Memory B cell (primary cell): ENCODE measurements at regions not wholly inside any gene's neighbourhood (a gene's known extent, or its start where the extent isn't known, plus 50 kb on each side); places are given as distances from the start of the nearest gene placed in this dataset.
"Not testable (repeated sequence)": the region's sequence is repeated elsewhere in the genome, so short reads cannot be mapped to it uniquely, and the experiment has no call there.

Experiments
- ATAC-seq: fragments of 150-1000 bp; cut with Tn5 transposase; 2 replicates; pipeline ENCODE4 v1.10.0; 2021; ENCODE audit warnings: low read depth, mild to moderate bottlenecking, moderate library complexity
- DNase-seq, 2 donors: peaks; one replicate each; pipeline ENCODE4 v3.0.0; 2022; ENCODE audit warnings: low spot score in 2 of 2
- H3K27ac Mint-ChIP-seq: one replicate; pipeline ENCODE4 v1.8.0; 2022; ENCODE audit warnings: mild to moderate bottlenecking, moderate library complexity, mixed read lengths
- H3K27me3 Mint-ChIP-seq: one replicate; pipeline ENCODE4 v1.8.0; 2022; ENCODE audit warnings: mixed read lengths
- H3K36me3 Mint-ChIP-seq: one replicate; pipeline ENCODE4 v1.8.0; 2022; ENCODE audit warnings: mild to moderate bottlenecking, mixed read lengths
- H3K4me1 Mint-ChIP-seq: one replicate; pipeline ENCODE4 v1.8.0; 2022; ENCODE audit warnings: mixed read lengths
- H3K4me3 Mint-ChIP-seq: one replicate; pipeline ENCODE4 v1.8.0; 2022; ENCODE audit warnings: mild to moderate bottlenecking, moderate library complexity, mixed read lengths
- H3K9me3 Mint-ChIP-seq: one replicate; pipeline ENCODE4 v1.8.0; 2022; ENCODE audit warnings: mixed read lengths

DNA sequence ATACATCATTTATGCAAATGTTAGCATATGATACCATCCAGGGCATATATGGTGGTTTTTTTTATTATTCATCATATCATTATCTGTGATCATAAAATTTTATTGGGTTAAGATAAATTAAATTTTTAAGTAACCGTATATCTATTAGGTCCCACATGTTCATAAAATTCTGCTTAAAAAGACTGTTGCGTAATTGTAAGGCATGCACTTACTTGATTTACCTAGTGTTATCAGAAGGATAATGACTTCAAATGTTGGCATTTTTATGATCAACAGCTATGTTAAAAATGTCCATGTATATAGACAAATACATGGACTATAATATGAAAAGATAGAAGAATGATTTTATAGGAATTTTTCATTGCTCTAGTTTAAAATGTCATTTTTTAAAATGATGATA, 1625.5 kb upstream of the CELF4 start:
- Mint-ChIP-seq H3K27me3 (no peaks in the 10 kb centered on the region), H3K36me3 (no peaks in the 10 kb centered on the region), H3K9me3 (no peaks in the 10 kb centered on the region), H3K4me3 (no peak overlapping the region), H3K27ac (no peak overlapping the region), H3K4me1 (no peaks in the 10 kb centered on the region)
- no peak for DNase-seq
- no peak for ATAC-seq

DNA sequence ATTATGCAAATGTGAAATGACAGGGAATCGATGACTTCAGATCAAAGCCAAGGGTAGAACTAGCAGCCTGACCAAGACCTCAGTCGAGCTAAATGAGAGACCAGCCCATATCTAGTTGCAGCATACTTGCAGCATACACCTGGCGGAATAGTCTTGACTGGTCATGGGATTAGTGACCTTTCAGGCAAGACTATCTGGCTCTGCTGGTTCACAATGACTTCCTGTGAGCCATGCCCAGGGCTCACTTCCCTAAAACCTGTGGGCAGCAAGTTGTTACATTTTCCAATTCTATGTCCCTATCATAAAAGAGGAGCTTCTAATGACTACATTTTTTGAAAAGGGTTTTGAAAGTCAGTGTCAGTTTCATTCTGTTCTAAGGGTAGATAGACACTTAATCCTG, 1624.9 kb upstream of the CELF4 start:
- DNase-seq, result no peak
- H3K36me3 Mint-ChIP-seq, result no peaks in the 10 kb centered on the region

DNA sequence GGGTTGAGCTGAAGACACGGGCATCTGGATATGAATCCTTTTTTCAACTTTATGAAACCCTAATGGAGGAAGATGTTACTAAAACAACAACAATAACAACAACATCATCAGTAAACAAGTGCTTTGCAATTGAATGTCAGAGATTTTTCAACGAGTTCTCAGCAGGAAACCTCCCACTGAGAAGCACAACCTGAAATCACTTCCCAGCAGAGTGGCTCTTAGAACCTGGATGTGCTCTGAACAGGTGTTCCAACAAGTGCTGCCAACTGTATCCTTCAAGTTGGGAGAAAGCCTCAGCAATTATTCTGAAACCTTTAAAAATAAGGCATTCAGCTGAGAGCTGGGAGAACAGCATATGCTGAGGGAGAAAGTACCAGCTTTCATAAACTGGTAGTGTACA, 1622.7 kb upstream of the CELF4 start:
- no peaks in the 10 kb centered on the region for H3K36me3 Mint-ChIP-seq
- H3K27me3 Mint-ChIP-seq, result no peaks in the 10 kb centered on the region
- H3K9me3 Mint-ChIP-seq, result no peaks in the 10 kb centered on the region
- no peaks in the 10 kb centered on the region for H3K4me1 Mint-ChIP-seq
- DNase-seq (no peak), ATAC-seq (no peak)
- no peak overlapping the region for H3K27ac Mint-ChIP-seq
- H3K4me3 Mint-ChIP-seq, result no peak overlapping the region

More for the DNA sequence above, 1624.9 kb upstream of the CELF4 start:
- no peaks in the 10 kb centered on the region for H3K27me3 Mint-ChIP-seq
- H3K4me3 Mint-ChIP-seq, result no peak overlapping the region
- no peaks in the 10 kb centered on the region for H3K9me3 Mint-ChIP-seq
- ATAC-seq, result no peak
- H3K27ac Mint-ChIP-seq, result no peak overlapping the region
- H3K4me1 Mint-ChIP-seq, result no peaks in the 10 kb centered on the region

DNA sequence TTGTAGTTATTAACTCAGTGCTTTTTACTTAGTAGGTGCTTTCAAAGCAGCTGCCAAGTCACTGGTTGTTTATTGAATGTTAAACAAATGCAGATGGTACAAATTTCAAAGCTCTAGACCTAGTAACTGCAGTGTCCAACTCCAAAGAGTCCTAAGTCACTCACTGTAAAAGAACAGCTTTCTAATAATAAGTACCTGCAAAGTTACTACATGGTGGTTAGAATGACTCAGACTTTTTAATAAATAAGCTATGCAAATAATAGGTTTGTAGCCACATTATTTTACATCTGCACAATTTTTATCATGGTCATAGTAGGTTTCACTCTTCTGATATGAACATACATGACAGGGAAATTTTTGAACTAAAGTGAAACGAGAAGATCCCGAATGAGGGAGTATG, 1620.4 kb upstream of the CELF4 start:
- no peak for ATAC-seq
- H3K4me3 Mint-ChIP-seq, result no peak overlapping the region
- H3K4me1 Mint-ChIP-seq, result no peaks in the 10 kb centered on the region

DNA sequence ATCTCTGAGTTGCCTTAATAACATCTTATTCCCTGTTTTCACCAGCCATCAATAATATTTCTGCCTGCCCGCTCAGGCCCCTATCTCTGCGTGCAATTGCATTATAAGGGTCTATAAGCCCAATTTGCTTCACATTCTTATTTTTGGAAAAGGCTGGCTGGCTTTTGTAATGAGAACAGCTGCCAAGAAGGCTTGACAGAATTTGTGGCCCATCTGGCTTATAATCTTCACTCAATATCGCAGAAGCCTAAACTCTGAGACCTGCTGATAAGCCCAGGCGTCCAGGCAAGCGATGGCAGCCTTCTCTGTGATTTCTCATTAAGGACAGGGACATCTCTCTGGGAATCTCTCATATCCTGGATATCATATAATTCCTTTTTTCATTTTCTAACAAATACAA, 1618.6 kb upstream of the CELF4 start:
- DNase-seq, result no peak
- Mint-ChIP-seq H3K27me3 (no peaks in the 10 kb centered on the region), H3K9me3 (peaks cover 5% of the 10 kb centered on the region), H3K36me3 (no peaks in the 10 kb centered on the region), H3K4me1 (no peaks in the 10 kb centered on the region), H3K4me3 (no peak overlapping the region), H3K27ac (no peak overlapping the region)
- ATAC-seq, result no peak

More for the DNA sequence above, 1620.4 kb upstream of the CELF4 start:
- H3K36me3 Mint-ChIP-seq, result no peaks in the 10 kb centered on the region
- H3K9me3 Mint-ChIP-seq, result no peaks in the 10 kb centered on the region
- H3K27ac Mint-ChIP-seq, result no peak overlapping the region
- DNase-seq, result no peak
- H3K27me3 Mint-ChIP-seq, result no peaks in the 10 kb centered on the region

DNA sequence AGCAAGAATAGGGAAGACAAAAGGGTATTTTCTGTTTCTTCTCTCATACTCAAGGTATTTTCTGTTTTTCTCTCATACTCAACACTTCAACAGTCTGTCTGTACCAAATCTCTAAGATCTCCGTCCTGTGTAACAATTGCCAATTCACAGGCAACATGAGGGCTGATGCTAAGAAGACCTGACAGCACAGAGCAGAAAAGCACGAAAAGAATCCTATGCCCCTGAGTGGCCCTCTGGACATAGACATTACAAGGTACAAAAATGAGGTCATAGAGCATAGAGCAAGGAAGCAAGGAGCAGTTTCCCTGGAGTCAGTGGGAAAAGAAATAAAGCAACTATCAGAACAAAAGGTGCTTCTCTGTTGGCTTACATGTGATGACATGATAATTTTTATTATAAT, 1612.6 kb upstream of the CELF4 start:
- Mint-ChIP-seq H3K4me3 (no peak overlapping the region), H3K4me1 (no peaks in the 10 kb centered on the region), H3K9me3 (peaks cover 6% of the 10 kb centered on the region), H3K36me3 (no peaks in the 10 kb centered on the region), H3K27ac (no peak overlapping the region), H3K27me3 (no peaks in the 10 kb centered on the region)
- ATAC-seq (no peak), DNase-seq (no peak)

DNA sequence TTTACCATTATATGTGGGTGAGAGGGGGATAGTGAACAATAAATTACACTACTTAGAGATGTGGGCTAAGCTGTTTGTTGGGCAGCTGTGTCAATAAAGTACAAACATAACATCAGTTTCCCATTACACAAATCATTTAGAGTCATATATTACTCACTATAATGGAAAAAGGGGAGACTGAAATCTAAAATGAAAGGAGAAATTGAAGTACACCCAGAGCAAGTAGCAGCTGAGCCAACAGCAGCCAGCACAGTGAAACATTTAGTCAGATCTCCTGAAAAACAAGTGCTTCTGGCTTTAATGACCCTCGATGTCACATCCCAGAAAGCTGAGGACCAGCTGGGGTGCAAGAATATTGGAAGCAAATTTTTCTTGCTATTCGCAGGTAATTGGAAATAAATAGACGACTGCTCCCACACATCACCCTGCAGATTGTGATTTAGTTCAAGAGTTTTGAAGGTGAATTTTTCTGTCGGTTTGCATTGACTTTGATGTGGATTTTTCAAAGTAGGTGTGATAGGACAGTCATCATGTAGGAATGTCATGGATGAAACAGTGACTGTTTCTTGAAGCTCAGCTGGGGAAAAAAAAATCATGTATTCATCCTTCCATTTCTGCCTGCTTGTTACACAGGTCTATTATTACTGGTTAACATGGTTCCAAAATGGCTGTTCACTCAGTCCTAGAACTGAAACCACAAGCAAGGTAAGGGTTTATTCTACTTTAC, 1607.3 kb upstream of the CELF4 start:
- no peak for ATAC-seq
- no peaks in the 10 kb centered on the region for H3K4me1 Mint-ChIP-seq

DNA sequence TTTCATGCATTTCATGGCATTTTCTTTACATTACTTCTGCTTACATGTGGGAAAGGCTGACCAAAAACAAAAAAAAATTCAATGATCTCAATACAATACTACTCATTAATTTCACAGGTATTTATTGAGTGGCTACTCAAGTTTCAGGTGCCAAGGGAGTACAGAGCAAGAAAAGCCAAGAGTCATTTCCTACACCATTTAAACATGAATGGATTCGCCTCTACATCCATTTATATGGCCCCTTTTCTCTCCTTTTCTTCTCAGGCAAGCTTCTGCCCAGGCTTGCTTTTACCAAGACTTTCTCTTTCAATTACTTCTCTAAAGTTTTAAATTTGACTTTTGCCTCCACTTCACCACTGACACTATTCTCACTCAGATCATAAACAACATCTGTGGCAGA, 1603.1 kb upstream of the CELF4 start:
- H3K4me1 Mint-ChIP-seq, result no peaks in the 10 kb centered on the region
- no peak for ATAC-seq
- H3K27ac Mint-ChIP-seq, result no peak overlapping the region
- H3K4me3 Mint-ChIP-seq, result no peak overlapping the region
- H3K27me3 Mint-ChIP-seq, result no peaks in the 10 kb centered on the region
- H3K9me3 Mint-ChIP-seq, result peaks cover 5% of the 10 kb centered on the region
- no peak for DNase-seq
- no peaks in the 10 kb centered on the region for H3K36me3 Mint-ChIP-seq

More for the DNA sequence above, 1607.3 kb upstream of the CELF4 start:
- no peak for DNase-seq
- Mint-ChIP-seq H3K27me3 (no peaks in the 10 kb centered on the region), H3K36me3 (no peaks in the 10 kb centered on the region), H3K9me3 (peaks cover 4% of the 10 kb centered on the region), H3K27ac (no peak overlapping the region), H3K4me3 (no peak overlapping the region)

DNA sequence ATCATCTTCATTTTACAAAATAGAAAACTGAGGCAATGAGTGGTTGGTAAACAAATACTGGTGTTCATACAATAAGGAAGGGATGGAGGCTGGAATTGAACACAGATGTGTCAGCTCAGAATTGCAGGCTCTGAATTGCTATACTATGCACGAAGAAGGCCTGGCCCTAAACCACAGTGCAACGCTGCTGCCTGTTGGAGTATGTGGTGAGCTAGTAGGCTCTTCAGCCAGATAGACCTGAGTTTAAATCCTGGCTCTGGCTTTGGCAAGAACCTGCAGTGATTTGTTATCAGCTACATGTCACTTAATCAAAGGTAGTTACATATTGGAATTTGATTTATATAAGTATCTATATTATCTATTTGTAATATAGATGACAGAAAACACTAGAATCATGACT, 1602.4 kb upstream of the CELF4 start:
- no peak for DNase-seq
- no peak overlapping the region for H3K27ac Mint-ChIP-seq
- H3K27me3 Mint-ChIP-seq, result no peaks in the 10 kb centered on the region
- H3K4me3 Mint-ChIP-seq, result no peak overlapping the region
- no peaks in the 10 kb centered on the region for H3K4me1 Mint-ChIP-seq
- no peak for ATAC-seq
- H3K36me3 Mint-ChIP-seq, result no peaks in the 10 kb centered on the region
- peaks cover 5% of the 10 kb centered on the region for H3K9me3 Mint-ChIP-seq

DNA sequence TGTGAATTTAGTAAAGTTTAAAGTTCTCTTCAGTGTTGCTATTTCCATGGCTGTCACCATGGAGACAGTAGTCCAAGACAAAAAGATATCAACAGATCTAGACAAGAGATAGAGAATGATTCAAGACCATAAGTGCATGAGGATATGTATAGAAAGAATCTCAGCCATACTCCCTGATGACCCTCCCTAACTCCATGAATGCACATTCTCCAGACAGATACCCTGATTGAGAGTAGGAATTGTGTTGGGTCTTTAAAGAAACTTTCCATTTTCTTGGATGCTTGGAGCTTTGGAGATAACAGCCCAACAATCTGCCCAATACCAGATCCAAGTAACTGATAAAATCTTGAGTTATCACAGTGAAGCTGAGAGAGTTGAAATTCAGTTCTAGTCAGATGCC, 1601.2 kb upstream of the CELF4 start:
- ATAC-seq (no peak), DNase-seq (no peak)
- Mint-ChIP-seq H3K36me3 (no peaks in the 10 kb centered on the region), H3K4me3 (no peak overlapping the region), H3K27ac (no peak overlapping the region), H3K9me3 (peaks cover 5% of the 10 kb centered on the region), H3K4me1 (no peaks in the 10 kb centered on the region), H3K27me3 (no peaks in the 10 kb centered on the region)

DNA sequence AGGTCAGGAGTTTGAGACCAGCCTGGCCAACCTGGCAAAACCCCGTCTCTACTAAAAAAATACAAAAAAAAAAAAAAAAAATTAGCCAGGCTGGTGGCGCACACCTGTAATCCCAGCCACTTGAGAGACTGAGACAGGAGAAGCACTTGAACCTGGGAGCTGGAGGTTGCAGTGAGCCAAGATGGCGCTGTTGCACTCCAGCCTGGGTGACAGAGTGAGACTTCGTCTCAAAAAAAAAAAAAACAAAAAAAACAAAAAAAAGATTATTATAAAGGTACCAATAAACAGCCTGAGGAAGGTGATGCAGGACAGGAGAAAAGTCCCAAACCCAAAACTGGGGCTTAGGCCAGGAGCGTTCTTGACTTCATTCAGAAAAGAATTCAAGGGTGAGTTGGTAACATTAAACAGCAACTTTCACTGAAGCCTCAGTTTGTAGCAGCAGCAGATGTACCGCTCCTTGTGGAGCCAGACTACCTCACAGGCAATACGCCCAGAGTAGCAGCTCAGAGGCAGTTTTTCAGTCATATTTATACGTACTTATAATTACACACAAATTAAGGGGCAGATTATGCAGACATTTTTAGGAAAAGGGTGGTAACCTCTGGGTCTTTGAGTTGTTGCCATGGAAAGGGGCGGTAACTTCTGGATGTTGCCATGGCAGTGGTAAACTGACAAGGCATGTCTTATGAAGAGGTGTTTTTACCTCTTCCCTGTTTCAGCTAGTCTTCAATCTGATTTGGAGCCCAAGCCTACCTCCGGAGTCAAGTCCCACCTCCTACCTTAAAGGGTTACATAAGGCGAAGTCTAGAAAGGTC, 1596.6 kb upstream of the CELF4 start:
- no peak for ATAC-seq
- no peak for DNase-seq

DNA sequence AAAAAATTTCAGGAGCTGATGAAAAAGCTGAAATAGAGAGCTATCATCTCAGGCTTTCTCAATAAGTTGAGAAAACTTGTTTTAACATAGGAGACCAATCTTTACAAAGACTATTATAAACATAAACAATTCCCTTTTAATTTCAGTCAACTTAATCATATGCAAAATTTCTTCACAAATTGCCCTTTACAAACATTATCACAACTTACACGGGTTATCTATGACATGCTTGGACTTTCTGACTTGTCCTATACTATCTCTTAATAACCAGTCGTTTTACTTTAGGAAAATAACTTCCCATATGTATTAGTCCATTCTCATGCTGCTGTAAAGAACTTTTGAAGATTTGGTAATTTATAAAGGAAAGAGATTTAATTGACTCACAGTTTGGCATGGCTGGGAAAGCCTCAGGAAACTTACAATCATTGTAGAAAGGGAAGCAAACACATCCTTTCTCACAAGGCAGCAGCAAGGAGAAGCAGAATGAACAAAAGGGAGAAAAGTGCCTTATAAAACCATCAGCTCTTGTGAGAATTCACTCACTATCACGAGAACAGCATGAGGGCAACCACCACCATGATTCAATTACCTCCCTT, 1583.7 kb upstream of the CELF4 start:
- DNase-seq, result no peak
- peaks cover 12% of the 10 kb centered on the region for H3K9me3 Mint-ChIP-seq
- H3K27ac Mint-ChIP-seq, result no peak overlapping the region
- no peak for ATAC-seq
- no peaks in the 10 kb centered on the region for H3K27me3 Mint-ChIP-seq
- H3K36me3 Mint-ChIP-seq, result no peaks in the 10 kb centered on the region
- H3K4me1 Mint-ChIP-seq, result no peaks in the 10 kb centered on the region
- no peak overlapping the region for H3K4me3 Mint-ChIP-seq

More for the DNA sequence above, 1596.6 kb upstream of the CELF4 start:
- H3K36me3 Mint-ChIP-seq, result no peaks in the 10 kb centered on the region
- H3K27me3 Mint-ChIP-seq, result no peaks in the 10 kb centered on the region
- no peaks in the 10 kb centered on the region for H3K4me1 Mint-ChIP-seq
- peaks cover 5% of the 10 kb centered on the region for H3K9me3 Mint-ChIP-seq
- no peak overlapping the region for H3K27ac Mint-ChIP-seq
- H3K4me3 Mint-ChIP-seq, result no peak overlapping the region

DNA sequence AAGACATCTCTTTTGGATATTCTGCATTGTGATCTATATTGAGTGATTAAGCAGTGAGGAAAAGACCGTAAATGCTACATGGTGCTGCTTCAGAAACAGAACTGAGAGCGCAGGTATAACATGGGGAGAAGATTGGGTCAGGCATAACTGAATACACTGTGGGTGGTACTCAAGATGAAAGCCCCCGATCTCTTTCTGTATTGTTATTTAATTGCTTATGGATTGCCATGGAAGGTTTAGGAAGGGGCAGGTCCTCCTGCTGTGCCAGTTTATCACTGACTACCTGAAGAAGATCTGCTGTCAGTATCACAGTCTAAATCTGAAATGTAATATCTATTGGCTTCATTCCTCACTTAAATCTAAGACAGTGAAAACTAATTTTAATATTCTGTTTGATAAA, 1568.7 kb upstream of the CELF4 start:
- H3K27ac Mint-ChIP-seq, result no peak overlapping the region
- H3K9me3 Mint-ChIP-seq, result peaks cover 7% of the 10 kb centered on the region
- ATAC-seq (no peak), DNase-seq (no peak)
- H3K4me3 Mint-ChIP-seq, result no peak overlapping the region
- no peaks in the 10 kb centered on the region for H3K4me1 Mint-ChIP-seq
- H3K27me3 Mint-ChIP-seq, result no peaks in the 10 kb centered on the region
- H3K36me3 Mint-ChIP-seq, result no peaks in the 10 kb centered on the region

DNA sequence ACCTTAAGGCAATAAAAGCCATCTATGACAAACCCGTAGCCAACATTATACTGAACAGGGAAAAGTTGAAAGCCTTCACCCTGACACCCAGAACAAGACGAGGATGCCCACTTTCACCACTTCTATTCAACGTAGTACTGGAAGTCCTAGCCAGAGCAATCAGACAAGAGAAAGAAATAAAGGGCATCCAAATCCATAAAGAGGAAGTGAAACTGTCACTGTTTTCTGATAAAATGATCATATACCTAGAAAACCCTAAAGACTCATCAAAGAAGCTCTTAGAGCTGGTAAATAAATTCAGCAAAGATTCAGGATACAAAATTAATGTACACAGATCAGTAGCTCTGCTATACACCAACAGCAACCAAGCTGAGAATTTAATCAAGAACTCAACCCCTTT, 1561.9 kb upstream of the CELF4 start:
- H3K4me1 Mint-ChIP-seq, H3K4me3 Mint-ChIP-seq, ATAC-seq, H3K27ac Mint-ChIP-seq, DNase-seq, H3K27me3 Mint-ChIP-seq, H3K36me3 Mint-ChIP-seq: not testable (repeated sequence)
- H3K9me3 Mint-ChIP-seq, result peaks cover 18% of the 10 kb centered on the region
